ENCODE measurements at regions not wholly inside any gene's neighbourhood (a gene's known extent, or its start where the extent isn't known, plus 50 kb on each side); places are given as distances from the start of the nearest gene placed in this dataset.

DNA sequence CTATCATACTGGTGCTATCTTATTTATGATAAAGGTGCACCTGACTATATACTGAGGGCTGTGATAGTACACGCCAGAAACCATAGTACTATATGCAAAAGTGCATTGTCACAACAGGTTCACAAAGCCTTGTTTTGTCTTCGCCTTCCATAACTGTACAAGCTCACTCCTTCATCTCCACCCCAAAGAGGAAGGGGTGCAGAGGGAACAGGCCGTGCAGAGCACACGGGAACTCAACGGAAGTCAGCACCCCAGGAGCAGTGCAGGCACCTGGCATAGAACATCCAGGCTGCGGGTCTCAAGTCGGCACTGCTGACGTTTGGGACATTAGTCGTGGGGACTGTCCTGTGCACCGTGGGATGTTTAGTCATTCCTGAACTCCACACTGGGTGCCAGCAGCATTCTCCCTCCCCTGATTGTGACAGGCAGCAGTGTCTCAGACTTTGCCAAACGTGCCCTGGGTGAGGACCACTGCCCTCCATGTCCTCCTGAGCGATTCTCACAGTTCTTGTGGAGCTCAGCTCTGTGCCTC is 99.7 kb downstream of the PXDC1 start:
- H3K27me3 ChIP-seq (ENCODE audit: insufficient read depth in 3 of 3, low read length in 2 of 3): no peaks in the 10 kb centered on the region
- intact Hi-C loops (cut with DNase I): no loop called here
- H3K9me3 ChIP-seq: no peaks in the 10 kb centered on the region
- no peaks in the 10 kb centered on the region for H3K4me1 ChIP-seq
- H3K36me3 ChIP-seq (ENCODE audit: insufficient read depth in 1 of 2, low read depth in 1 of 2): no peaks in the 10 kb centered on the region
- TF ChIP-seq, protein P1, sequence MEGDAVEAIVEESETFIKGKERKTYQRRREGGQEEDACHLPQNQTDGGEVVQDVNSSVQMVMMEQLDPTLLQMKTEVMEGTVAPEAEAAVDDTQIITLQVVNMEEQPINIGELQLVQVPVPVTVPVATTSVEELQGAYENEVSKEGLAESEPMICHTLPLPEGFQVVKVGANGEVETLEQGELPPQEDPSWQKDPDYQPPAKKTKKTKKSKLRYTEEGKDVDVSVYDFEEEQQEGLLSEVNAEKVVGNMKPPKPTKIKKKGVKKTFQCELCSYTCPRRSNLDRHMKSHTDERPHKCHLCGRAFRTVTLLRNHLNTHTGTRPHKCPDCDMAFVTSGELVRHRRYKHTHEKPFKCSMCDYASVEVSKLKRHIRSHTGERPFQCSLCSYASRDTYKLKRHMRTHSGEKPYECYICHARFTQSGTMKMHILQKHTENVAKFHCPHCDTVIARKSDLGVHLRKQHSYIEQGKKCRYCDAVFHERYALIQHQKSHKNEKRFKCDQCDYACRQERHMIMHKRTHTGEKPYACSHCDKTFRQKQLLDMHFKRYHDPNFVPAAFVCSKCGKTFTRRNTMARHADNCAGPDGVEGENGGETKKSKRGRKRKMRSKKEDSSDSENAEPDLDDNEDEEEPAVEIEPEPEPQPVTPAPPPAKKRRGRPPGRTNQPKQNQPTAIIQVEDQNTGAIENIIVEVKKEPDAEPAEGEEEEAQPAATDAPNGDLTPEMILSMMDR (IDR thresholded peaks at IDR 0.05): no peak
- ATAC-seq (no peak), DNase-seq (no peak)
- no peak overlapping the region for H3K27ac ChIP-seq
- WGBS, 3 donors: 58 to 70% (median 59%) methylated on average over 12 of the region's 12 CpGs
- no peak overlapping the region for H3K4me3 ChIP-seq

DNA sequence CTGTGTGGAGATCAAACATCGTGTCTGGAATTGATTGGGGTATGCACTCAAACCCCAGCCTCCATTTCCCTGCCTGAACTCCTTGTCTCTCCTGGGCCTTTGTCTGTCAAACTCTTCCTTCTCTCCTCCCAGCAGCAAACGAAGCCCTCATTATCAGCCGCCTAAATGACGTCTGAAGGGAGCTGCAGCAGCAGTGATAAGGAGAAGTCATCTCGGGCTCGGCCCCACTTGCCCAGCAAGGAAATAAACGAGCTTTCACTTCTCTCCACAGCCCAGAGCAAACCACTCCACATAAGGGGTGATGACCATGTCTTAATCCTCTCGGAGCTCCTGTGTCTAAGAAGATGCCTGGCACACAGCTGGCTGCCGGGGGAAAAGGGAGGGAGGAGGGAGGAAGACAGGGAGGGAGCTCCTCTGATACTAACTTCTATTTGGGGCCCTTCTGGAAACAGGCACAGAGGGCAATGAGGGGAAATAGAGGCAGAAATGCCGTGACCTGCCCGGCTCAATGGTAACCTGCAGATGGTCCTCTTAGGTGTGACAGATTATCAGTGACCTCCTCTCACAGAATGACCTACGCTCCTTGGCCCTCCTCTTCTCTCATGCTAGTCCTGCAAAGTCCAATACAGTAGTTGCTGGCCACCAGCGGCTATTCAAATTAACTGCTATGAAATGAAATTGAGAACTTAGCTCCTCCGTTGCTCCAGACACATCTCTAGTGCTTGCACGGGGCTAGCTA is 100.4 kb downstream of the PXDC1 start:
- no peaks in the 10 kb centered on the region for H3K4me1 ChIP-seq
- H3K27ac ChIP-seq: no peak overlapping the region
- WGBS, 3 donors: 78 to 82% (median 78%) methylated on average over 15 of the region's 15 CpGs
- H3K9me3 ChIP-seq: no peaks in the 10 kb centered on the region
- no peaks in the 10 kb centered on the region for H3K36me3 ChIP-seq (ENCODE audit: insufficient read depth in 1 of 2, low read depth in 1 of 2)
- no peaks in the 10 kb centered on the region for H3K27me3 ChIP-seq (ENCODE audit: insufficient read depth in 3 of 3, low read length in 2 of 3)
- H3K4me3 ChIP-seq: no peak overlapping the region
- TF ChIP-seq, protein P1 (IDR thresholded peaks at IDR 0.05): no peak
- DNase-seq (no peak), ATAC-seq (no peak)
- intact Hi-C loops (cut with DNase I): no loop called here

DNA sequence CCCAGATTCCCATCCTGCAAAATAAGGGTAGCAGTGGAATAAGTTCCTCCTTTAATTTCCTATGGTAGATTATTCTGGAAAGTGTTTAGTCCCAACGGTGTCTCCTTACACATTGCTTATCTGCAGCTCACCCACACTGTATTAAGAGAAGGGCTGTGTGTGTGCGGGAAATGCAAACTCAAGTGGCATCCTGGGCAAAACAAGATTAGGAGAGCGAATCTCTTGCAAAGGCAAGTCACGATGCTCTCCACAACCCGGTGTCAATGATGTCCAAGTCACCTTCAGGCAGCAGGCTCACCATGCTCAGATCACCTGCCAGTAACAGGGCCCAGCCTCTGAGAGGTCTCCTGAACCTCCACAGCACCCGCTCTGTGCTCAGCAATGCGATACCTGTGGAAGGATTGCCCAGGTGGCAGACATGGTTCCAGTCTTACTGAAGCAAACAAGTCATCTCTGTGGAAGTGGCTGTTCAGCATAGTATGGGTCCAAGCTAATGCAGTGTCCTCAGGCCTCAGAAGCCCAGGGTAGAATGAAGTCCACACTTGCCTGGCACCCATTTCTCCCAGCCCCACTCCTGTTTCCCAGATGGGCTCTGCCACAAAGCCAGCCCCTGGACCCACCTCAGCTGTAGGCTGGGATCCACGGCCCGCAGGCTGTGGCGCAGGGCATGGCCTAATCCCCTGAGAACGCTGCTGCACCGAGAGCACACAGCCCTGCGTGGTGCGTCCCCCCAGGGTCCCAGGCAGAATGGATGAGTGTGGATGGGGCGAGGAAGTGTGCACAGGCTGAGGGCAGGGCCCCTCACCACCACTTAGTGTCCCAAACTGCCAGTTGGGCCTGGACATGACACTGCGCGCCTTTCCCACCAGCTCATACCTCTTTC is 101.2 kb downstream of the PXDC1 start:
- no peaks in the 10 kb centered on the region for H3K9me3 ChIP-seq
- ATAC-seq: no peak
- DNase-seq: no peak

DNA sequence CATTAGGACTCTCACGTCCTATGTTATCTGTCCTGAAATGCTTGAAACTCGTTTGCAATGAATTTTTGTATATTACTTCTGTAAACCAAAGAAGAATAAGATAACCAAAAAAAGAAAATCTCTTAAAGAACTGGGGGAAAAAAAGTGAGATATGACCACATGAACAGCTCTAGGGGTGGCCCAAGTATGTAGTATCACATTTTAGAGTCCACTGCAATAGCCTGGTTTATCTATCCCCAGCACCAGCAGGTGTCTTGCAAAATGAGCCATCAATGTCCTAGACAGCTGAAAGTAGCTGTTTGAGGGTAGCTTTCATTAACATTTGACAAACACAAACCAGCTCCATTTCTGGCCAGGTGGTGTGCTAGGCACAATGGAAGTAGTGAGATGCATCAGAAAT is 102.8 kb downstream of the PXDC1 start:
- H3K27ac ChIP-seq: no peak overlapping the region
- DNase-seq: no peak
- ATAC-seq: no peak
- no peaks in the 10 kb centered on the region for H3K4me1 ChIP-seq
- 61 to 95% (median 89%) methylated on average over 2 of the region's 2 CpGs for WGBS, 3 donors
- TF ChIP-seq, protein P1 (IDR thresholded peaks at IDR 0.05): no peak
- intact Hi-C loops (cut with DNase I): no loop called here
- H3K9me3 ChIP-seq: no peaks in the 10 kb centered on the region
- H3K27me3 ChIP-seq (ENCODE audit: insufficient read depth in 3 of 3, low read length in 2 of 3): no peaks in the 10 kb centered on the region
- H3K36me3 ChIP-seq (ENCODE audit: insufficient read depth in 1 of 2, low read depth in 1 of 2): no peaks in the 10 kb centered on the region
- H3K4me3 ChIP-seq: no peak overlapping the region

More for the DNA sequence above, 101.2 kb downstream of the PXDC1 start:
- Histone ChIP-seq H3K27ac (no peak overlapping the region), H3K4me1 (no peaks in the 10 kb centered on the region), H3K27me3 (ENCODE audit: insufficient read depth in 3 of 3, low read length in 2 of 3) (no peaks in the 10 kb centered on the region), H3K36me3 (ENCODE audit: insufficient read depth in 1 of 2, low read depth in 1 of 2) (no peaks in the 10 kb centered on the region), H3K4me3 (no peak overlapping the region)
- 91 to 96% (median 94%) methylated on average over 17 of the region's 17 CpGs for WGBS, 3 donors
- TF ChIP-seq, protein P1 (IDR thresholded peaks at IDR 0.05): no peak
- intact Hi-C loops (cut with DNase I): no loop called here
